ENCODE measurements at regions not wholly inside any gene's neighbourhood (a gene's known extent, or its start where the extent isn't known, plus 50 kb on each side); places are given as distances from the start of the nearest gene placed in this dataset.

DNA sequence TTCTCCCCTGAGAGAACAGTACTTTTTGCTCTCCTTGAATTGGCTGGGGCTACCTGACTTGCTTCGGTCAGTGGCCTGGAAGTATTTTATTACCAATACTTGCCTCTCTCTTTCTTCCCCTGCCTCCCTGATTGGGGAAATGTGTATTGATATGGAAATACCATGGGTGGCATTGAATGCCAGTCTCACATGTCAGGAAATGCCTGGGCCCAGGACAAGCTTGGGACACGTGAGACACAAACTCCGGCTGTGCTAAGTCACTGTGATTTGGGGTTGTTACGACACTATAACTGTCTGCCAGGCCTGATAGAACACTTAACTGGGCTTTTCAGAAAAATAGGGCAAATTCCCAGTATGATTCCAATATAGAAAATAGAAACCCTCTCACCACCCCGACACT lies 238.3 kb downstream of the GADD45G start:
- no peaks in the 10 kb centered on the region for H3K4me1 Mint-ChIP-seq (ENCODE audit: insufficient read depth, unreplicated experiment)
- H3K27me3 Mint-ChIP-seq (ENCODE audit: insufficient read depth, unreplicated experiment), result no peaks in the 10 kb centered on the region
- H3K9me3 Mint-ChIP-seq (ENCODE audit: unreplicated experiment), result no peaks in the 10 kb centered on the region
- DNase-seq (ENCODE audit: unreplicated experiment), result no peak
- H3K4me3 Mint-ChIP-seq (ENCODE audit: unreplicated experiment), result no peak overlapping the region
- BruUV-seq (replicated peaks), result no TSS peak
- POLR2A ChIA-PET, result interaction anchor here (0.8 kb wide), 1 partner anchor 14 kb away, joined by 3 read pairs; no protein-coding TSS in a partner anchor
- no peaks in the 10 kb centered on the region for H3K36me3 Mint-ChIP-seq (ENCODE audit: insufficient read depth, unreplicated experiment)
- no peak overlapping the region for H3K27ac Mint-ChIP-seq (ENCODE audit: low read depth, unreplicated experiment)
- CTCF ChIA-PET, result interaction anchor here (0.6 kb wide), 1 partner anchor 293 kb away, joined by 3 read pairs; no protein-coding TSS in a partner anchor
- TF ChIP-seq, protein P1, sequence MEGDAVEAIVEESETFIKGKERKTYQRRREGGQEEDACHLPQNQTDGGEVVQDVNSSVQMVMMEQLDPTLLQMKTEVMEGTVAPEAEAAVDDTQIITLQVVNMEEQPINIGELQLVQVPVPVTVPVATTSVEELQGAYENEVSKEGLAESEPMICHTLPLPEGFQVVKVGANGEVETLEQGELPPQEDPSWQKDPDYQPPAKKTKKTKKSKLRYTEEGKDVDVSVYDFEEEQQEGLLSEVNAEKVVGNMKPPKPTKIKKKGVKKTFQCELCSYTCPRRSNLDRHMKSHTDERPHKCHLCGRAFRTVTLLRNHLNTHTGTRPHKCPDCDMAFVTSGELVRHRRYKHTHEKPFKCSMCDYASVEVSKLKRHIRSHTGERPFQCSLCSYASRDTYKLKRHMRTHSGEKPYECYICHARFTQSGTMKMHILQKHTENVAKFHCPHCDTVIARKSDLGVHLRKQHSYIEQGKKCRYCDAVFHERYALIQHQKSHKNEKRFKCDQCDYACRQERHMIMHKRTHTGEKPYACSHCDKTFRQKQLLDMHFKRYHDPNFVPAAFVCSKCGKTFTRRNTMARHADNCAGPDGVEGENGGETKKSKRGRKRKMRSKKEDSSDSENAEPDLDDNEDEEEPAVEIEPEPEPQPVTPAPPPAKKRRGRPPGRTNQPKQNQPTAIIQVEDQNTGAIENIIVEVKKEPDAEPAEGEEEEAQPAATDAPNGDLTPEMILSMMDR (IDR thresholded peaks at IDR 0.05; ENCODE audit: unreplicated experiment), result no peak
- intact Hi-C loops (cut with micrococcal nuclease), result no loop called here

- Mint-ChIP-seq H3K4me1 (ENCODE audit: insufficient read depth, unreplicated experiment) (no peaks in the 10 kb centered on the region), H3K27me3 (ENCODE audit: insufficient read depth, unreplicated experiment) (no peaks in the 10 kb centered on the region), H3K27ac (ENCODE audit: low read depth, unreplicated experiment) (no peak overlapping the region), H3K4me3 (ENCODE audit: unreplicated experiment) (no peak overlapping the region), H3K9me3 (ENCODE audit: unreplicated experiment) (no peaks in the 10 kb centered on the region), H3K36me3 (ENCODE audit: insufficient read depth, unreplicated experiment) (no peaks in the 10 kb centered on the region)
- POLR2A ChIA-PET, result no interaction called here
- BruUV-seq (replicated peaks), result no TSS peak
- no peak for DNase-seq (ENCODE audit: unreplicated experiment)
- CTCF ChIA-PET, result no interaction called here
- TF ChIP-seq, protein P1 (IDR thresholded peaks at IDR 0.05; ENCODE audit: unreplicated experiment), result no peak
- intact Hi-C loops (cut with micrococcal nuclease), result no loop called here
Observed at GRCh38 chr9:89843591-89843990, 238.8 kb downstream of the GADD45G start.

DNA sequence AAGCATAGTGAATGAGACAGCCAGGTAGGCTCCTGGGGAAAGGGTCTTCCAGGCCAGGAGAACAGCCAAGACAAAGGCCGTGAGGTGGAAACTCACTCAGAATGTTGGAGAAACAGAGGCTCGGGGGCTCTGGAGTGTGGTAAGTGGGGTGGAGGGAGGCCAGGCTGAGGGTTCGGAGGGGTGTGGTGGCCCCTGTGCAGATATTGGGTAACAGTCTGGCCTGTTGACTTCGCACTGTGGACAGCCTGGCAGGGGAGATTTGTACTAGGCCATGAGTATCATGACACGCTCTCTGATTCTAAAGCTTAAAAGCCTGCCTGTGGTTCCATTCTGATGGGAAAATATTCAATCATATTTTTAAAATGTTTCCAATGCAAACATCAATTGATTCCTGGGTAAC lies 239.3 kb downstream of the GADD45G start:
- no peak for DNase-seq (ENCODE audit: unreplicated experiment)
- CTCF ChIA-PET, result no interaction called here
- Mint-ChIP-seq H3K9me3 (ENCODE audit: unreplicated experiment) (no peaks in the 10 kb centered on the region), H3K27me3 (ENCODE audit: insufficient read depth, unreplicated experiment) (no peaks in the 10 kb centered on the region), H3K27ac (ENCODE audit: low read depth, unreplicated experiment) (no peak overlapping the region), H3K36me3 (ENCODE audit: insufficient read depth, unreplicated experiment) (no peaks in the 10 kb centered on the region), H3K4me1 (ENCODE audit: insufficient read depth, unreplicated experiment) (no peaks in the 10 kb centered on the region), H3K4me3 (ENCODE audit: unreplicated experiment) (no peak overlapping the region)
- BruUV-seq (replicated peaks), result no TSS peak
- intact Hi-C loops (cut with micrococcal nuclease), result no loop called here
- POLR2A ChIA-PET, result interaction anchor here (0.7 kb wide), 1 partner anchor 1401 kb away, joined by 3 read pairs; no protein-coding TSS in a partner anchor
- TF ChIP-seq, protein P1 (IDR thresholded peaks at IDR 0.05; ENCODE audit: unreplicated experiment), result no peak

DNA sequence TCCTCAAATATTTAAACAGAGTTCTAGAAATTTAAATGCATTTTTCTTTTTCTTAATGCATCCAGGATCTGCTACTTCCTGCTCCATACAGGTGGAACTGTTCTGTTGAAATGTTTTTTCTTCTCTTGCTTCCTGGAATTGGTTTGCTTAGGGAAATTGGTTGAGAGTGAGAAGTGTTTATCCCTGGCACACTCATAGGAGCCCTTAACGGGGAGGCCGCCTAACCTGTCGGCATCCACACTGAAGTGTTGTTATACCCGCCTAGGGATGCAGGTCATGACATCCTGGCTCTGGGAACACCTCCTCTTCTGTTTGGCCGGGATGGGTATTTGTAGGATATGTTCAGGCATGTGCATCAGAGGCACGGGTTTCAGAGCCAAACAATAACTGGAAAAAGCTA lies 239.7 kb downstream of the GADD45G start:
- Mint-ChIP-seq H3K9me3 (ENCODE audit: unreplicated experiment) (no peaks in the 10 kb centered on the region), H3K27ac (ENCODE audit: low read depth, unreplicated experiment) (no peak overlapping the region), H3K4me3 (ENCODE audit: unreplicated experiment) (no peak overlapping the region), H3K36me3 (ENCODE audit: insufficient read depth, unreplicated experiment) (no peaks in the 10 kb centered on the region), H3K4me1 (ENCODE audit: insufficient read depth, unreplicated experiment) (no peaks in the 10 kb centered on the region), H3K27me3 (ENCODE audit: insufficient read depth, unreplicated experiment) (no peaks in the 10 kb centered on the region)
- POLR2A ChIA-PET, result interaction anchor here (0.7 to 0.9 kb wide), 2 partner anchors 21 to 1401 kb away, joined by 3 read pairs; no protein-coding TSS in a partner anchor
- DNase-seq (ENCODE audit: unreplicated experiment), result no peak
- CTCF ChIA-PET, result no interaction called here
- intact Hi-C loops (cut with micrococcal nuclease), result no loop called here
- TF ChIP-seq, protein P1 (IDR thresholded peaks at IDR 0.05; ENCODE audit: unreplicated experiment), result no peak
- BruUV-seq (replicated peaks), result no TSS peak

Measured in MCF 10A (cell line).